Loucy (cell line): ENCODE measurements at regions not wholly inside any gene's neighbourhood (a gene's known extent, or its start where the extent isn't known, plus 50 kb on each side); places are given as distances from the start of the nearest gene placed in this dataset.

Experiments
- EZH2phosphoT487 ChIP-seq: fragments of 200-600 bp; IDR thresholded peaks from 2 replicates; pipeline ENCODE4 v1.6.1; 2018; ENCODE audit warnings: antibody characterized with exemption, mild to moderate bottlenecking, moderate library complexity, borderline replicate concordance
- TF ChIP-seq, protein P1 (sequence below): fragments of 200-600 bp; sonication (generic); conservative IDR thresholded peaks from 2 replicates; pipeline ENCODE4 v1.5.1; 2014; ENCODE audit warnings: mild to moderate bottlenecking, antibody characterized with exemption, low read length

DNA sequence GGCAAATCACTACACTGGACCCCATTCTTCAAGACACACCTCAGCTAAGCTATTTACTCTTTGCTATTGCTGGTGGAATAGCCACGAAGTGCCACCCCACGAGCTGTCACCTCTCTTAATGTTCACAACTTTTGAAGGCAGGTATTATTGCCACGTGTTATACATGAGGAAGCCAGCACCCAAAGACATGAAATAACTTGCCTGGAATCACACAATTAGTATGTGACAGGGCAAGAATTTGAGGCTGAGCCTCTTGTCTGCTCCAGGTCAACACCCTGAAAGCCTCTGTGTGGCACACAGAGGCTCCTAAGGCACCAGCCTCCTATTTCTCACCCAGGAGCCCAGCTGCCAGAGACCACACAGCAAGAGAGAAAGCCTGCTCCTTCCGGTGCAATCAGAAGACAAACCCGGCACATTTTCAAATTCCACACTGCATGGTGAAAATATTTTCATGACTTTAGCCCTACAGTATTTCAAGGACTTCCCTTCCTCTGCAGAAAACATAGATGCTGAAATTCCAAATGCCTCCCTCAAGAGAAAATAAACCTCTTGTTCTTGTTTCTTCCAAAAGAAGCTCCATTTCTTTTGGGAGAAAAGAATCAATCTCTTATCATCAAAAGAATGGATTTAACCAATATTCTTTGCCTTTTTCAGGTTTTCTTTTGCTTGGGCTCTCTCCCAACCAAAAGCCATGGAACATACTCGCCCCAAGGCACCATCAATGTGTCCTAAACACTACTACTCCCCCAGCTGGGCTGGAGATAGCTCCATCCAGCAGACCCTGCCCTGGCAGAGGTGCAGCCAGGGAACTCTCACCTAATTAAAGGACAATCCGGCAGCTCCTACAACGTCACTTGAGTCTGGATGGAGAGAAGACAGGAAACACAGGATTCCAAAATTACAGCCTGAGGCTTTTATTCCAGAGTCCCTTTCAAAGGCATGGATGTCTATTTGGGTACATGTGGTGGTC lies 84.7 kb upstream of the THBS1 start:
- TF ChIP-seq, protein P1, sequence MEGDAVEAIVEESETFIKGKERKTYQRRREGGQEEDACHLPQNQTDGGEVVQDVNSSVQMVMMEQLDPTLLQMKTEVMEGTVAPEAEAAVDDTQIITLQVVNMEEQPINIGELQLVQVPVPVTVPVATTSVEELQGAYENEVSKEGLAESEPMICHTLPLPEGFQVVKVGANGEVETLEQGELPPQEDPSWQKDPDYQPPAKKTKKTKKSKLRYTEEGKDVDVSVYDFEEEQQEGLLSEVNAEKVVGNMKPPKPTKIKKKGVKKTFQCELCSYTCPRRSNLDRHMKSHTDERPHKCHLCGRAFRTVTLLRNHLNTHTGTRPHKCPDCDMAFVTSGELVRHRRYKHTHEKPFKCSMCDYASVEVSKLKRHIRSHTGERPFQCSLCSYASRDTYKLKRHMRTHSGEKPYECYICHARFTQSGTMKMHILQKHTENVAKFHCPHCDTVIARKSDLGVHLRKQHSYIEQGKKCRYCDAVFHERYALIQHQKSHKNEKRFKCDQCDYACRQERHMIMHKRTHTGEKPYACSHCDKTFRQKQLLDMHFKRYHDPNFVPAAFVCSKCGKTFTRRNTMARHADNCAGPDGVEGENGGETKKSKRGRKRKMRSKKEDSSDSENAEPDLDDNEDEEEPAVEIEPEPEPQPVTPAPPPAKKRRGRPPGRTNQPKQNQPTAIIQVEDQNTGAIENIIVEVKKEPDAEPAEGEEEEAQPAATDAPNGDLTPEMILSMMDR: no peak
- no peak for TF ChIP-seq EZH2phosphoT487
